KG1 (cell line): ENCODE measurements at regions not wholly inside any gene's neighbourhood (a gene's known extent, or its start where the extent isn't known, plus 50 kb on each side); places are given as distances from the start of the nearest gene placed in this dataset.
"Not testable (repeated sequence)": the region's sequence is repeated elsewhere in the genome, so short reads cannot be mapped to it uniquely, and the experiment has no call there.

Source experiments
- DNase-seq: peaks from one replicate; lab custom pipeline; 2025; lab: John Stamatoyannopoulos, UW

DNA sequence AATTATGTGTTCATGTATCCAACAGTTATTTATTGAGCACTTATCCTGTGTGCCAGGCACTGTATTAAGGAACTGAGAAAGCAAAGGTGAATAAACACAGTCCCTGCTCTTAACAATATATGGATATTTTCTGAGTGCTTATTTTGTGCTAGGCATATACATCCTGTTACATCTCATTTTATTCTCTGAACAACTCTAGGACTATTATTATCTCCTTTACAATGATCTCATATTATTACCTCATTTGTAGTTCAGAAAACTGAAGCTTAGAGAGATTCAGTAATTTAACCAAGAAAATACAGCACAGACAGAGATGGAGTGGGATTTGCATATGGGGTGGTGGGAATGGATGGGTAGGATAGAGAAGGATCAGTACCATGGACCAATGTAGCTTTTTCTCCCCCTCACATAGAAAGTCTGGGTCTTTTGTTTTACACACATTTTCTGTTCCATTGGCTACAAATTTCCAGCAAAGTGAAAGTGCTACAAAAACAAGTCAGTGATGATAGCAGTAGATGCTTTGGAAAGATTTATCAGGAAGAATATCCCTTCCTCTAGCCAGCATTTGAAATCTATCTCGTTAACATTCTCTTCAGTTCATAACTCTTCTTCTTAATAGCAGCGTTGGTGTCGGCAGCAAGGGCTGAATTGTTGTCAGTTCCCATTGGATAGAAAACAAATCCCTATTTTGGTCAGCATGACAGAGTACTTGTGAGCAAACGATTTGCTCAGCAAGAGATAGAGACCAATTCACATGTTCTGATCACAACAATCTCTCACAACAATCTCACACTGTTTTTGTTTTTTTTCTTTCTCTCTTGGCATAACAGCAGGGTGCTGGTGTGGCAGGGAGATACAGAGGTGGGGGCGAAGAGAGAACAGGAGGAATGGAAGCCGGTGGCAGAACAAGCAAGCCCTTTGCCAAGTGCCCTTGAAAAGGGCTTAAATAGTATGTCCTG is 102.2 kb upstream of the KCTD1 start:
- no peak for DNase-seq

DNA sequence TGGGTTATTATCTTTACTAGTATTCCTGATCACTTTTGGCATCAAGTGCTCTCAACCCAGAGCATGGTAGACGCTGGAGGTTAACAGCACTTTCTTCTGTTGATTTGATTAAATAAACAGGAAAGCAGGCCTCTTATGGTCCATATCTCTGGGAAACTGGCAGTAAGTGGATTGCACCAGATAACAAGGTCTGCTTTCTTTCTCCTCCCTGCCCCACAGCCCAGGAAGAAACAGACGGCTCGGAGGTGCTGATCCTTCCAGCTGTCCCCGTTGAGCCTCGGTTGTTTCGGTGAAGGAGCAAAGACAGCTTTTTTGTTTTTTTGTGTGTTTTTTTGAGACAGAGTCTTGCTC is 100.8 kb upstream of the KCTD1 start:
- no peak for DNase-seq

DNA sequence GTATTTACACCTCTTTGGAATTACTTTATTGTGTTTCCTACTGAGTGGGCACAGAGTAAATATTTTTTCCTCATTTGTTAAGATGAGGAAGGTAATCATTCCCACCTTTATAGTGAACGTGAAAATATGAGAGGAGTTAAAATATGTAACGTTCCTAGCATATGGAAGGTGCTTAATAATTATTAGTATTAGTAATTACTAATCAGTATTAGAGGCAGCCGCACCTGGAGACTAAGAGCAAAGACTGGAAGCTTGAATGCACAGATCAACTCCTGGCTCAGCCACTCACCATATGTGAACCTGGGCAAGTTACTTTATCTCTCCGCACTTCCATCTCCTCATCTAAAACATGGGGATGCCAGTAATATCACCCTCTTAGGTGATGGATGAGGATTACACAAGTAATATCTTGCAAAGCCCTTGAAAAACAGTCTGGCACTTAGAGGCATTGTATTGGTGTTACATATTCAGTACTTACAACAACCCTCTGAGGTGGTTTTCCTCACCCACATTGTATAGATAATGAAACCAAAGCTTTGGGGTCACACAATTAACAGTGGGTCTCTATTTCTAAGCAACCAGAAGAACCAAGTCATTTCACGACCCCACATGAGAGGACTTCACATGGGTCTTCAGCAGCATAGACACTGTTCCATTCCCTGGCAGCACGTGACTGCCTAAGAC is 100.3 kb upstream of the KCTD1 start:
- DNase-seq: no peak

DNA sequence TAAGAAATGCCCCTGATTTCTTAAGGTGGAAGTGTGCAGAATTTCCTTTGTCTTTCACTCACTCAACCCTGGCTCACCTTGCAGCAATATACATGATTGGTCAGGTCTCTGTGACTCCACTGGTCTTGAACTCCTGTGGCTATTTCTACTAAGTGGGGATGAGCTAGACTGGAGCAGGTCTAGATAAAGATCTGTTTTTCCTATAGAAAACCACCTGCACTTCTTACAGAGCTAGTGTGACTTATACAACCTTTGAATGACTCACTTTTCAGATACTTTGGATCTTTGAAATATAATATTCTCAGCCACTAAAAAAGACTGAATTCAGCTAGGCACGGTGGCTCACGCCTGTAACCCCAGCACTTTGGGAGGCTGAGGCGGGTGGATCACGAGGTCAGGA is 98.5 kb upstream of the KCTD1 start:
- DNase-seq: no peak

DNA sequence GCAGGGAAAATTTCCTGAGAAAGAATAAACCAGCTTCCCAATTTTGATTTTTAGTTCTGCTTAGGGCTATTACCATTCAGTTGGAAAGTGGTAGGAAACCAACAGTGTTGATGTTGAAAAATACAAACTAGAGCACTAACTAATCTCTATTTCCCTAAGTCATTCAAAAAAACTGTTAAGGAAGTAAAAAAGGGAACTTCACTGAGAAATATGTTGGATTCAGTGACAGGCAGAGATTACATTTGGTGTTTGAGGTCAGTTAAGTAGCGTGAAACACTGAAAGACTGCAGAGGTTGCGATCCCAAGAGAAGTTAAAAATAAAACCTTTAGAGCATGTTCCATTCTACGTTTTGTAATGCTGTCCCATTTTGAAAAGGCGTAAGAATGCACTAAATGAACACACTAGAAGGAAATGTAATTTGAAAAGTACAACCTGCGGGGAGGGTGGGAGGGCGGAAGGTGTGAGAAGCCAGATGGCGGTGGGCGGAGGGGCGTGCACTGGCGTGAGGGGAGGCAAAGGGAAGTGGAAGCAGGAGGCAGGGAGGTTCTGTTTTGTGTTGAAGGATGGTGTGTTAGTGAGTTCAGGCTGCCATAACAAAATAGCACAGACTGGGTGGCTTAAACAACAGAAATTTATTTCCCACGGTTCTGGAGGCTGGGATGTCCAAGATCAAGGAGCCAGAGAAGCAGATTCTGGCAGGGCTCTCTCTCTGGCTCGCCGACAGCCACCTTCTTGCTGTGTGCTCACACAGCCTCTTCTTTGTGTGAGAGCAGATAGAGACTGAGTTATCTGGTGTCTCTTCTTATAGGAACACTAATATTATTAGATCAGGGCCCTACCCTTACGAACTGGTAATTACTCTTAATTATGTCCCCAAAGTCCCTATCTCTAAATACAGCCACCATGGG is 94.3 kb upstream of the KCTD1 start:
- no peak for DNase-seq

DNA sequence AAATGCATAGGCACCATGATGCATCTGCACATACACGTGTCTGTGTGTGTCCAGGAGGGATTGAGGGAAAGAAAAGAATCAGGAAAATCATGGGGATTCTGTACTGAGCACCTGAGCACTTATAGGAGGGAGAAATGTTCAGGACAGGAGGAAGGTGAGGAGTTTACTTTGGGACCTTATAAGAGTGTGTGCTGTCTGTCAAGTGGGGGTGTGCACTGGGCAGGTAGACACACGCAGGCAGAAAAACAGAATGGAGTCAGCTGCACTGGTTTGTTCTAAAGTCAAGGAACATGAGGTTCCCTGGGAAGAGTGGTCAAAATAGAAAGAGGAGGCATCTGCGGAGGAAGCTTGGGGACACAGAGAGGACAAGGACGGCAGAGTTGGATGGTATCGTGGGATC is 92.2 kb upstream of the KCTD1 start:
- DNase-seq: no peak

DNA sequence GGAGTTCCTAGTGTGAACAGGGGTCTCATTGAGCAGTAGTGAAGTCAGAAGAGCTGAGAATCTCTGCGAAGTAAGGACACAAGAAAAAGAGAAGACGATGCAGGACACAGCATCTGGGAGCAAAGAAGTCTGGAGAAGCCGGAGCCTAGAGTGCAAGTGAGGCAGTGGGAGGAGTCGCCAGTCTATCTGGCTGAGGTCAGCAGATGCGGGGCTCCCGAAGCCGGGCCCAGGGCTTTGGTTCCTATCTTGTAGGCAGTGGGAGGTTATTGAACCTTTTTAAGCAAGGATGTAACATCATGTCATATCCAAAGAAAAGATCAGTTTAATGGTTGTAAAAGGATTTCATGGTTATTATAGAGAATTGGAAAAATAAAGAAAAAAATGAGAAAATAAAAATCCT is 90.8 kb upstream of the KCTD1 start:
- no peak for DNase-seq

DNA sequence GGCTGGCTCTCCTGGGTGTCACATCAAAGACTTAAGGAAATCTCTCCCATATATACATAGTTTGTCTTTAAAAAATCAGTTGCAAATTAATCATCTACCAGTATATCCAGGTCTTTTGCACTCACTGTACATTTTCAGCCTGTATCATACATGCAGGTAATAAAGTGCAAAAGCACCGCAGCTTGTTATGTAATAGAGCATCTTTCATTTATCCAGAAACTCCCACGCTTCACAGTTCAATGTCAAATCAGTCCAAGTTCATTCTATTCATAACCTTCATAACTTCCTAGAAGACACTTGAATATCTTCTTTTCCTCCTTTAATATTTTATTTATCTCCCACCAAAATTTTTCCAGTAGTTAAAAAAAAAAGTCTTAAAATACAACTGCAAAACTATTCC is 89.6 kb upstream of the KCTD1 start:
- DNase-seq: no peak

DNA sequence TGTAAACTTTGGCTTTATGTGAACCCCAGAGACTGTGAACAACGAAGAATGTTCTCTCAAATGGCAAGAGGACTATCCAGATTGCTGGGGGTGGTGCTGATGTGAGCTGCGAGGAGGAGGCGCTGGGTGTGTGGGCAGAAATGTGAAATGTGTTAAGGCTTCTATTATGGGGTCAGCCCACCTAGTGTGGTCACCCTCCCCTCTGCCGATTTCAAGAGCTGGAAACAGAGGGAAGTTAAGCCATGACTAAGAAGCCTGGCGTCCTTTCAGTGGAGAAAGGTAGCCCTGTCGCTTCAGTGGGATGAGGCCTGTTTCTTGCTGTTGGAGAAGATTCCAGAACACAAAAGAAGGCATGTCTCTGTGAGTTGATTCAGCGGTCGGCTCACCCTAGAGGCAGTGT is 89.0 kb upstream of the KCTD1 start:
- no peak for DNase-seq

DNA sequence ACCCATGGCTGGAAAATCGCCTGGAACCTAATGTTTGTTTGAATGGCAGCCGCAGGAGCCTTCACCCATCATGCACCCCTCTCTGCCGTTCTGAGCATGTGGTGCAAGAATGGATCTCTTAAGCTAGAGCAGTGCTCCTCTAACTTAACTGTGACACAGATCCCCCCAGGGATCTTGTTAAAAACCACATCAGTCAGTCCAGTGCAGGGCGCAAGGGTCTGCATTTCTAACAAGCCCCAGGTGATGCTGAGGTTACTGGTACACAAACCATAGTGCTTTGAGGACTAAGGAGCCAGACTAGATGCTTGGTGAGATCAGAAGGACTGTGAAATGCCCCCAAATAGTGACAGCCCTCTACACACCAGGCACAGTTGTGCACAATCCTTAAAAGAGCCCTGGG is 87.1 kb upstream of the KCTD1 start:
- DNase-seq: no peak

DNA sequence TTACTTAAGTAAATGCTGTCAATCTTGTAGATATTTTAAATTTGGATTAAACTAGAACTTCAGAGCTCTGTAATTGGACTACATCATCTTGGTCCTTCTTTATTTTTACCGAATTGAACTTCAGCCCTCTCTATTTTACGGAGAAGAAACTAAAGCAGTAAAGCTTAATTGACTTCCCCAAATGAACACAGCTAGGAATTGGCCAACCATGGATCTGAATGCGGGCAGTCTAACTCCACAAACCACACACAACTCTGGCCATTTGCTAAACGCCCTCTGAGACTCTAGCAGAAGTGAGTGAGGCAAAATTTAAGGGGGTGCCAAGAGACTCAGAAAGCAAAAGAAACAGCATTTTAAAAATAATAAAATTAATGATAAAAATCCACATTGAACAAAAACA is 86.3 kb upstream of the KCTD1 start:
- DNase-seq: no peak

DNA sequence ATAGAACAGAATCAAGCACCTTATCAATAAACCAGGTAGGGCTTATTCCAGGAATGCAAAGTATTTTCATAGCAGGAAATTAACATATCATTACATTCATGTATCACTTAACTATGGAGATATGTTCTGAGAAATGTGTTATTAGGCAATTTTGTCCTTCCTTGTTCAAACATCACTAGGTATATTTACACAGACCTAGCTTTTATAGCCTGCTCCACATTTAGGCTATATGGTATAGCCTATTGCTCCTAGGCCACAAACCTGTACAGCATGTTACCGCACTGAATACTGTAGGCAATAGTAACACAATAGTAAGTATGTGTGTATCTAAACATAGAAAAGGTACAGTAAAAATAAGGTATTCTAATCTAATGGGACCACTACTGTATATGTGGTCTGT is 82.8 kb upstream of the KCTD1 start:
- no peak for DNase-seq

DNA sequence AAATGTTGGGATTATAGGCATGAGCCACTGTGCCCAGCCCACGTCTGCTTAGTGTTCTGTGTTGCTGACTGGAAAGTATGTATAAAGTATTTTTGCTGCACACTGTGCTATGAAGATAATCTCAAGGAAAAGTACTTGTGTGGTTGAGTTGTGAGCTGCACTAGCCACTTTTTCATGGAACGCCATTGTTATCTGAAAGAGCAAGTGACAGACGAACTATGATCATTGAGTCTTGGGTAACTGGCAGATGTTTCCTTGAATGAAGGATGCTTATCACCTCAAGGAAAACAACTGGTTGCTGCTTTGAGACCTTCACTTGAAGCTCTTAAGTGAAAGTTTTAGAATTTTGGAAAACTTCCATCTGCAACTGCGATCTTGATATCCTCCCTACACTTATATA is 82.2 kb upstream of the KCTD1 start:
- DNase-seq: no peak

DNA sequence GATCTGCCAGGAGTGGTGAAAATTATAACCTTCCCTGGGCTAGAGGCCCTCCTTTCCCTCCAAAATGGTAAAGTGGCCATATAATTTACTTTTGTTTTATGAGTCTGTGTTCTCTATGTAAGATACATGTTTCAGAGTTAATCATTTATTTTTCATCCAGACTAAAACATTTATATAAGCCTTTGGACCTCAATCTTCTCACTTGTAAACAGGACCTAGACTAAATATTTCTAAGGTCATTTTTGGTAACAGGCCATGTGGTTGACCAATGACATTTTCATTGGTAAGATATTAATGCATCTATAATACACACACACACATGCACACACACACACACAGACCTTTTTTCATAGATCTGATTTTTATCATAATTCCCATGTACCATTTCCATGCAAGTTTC is 79.7 kb upstream of the KCTD1 start:
- DNase-seq: no peak

DNA sequence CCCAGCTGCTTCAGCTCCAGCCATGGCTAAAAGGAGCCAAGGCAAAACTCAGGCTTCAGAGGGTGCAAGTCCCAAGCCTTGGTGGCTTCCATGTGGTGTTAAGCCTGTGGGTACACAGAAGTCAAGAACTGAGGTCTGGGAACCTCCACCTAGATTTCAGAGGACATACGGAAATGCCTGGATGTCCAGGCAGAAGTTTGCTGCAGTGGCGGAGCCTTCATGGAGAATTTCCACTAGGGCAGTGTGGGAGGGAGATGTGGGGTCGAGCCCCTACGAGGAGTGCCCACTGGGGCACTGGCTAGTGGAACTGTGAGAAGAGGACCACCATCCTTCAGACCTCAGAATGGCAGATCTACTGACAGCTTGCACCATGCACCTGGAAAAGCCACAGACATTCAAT is 76.1 kb upstream of the KCTD1 start:
- DNase-seq: no peak

DNA sequence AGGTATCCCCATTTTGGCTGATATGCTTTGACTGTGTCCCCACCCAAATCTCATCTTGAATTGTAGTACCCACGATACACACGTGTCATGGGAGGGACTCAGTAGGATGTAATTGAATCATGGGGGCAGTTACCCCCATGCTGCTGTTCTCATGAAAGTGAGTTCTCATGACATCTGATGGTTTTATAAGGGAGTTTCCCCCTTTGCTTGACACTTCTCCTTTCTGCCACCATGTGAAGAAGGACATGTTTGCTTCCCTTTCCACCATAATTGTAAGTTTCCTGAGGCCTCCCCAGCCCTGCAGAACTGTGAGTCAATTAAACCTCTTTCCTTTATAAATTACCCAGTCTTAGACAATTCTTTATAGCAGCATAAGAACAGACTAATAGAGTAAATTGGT is 75.0 kb upstream of the KCTD1 start:
- DNase-seq: not testable (repeated sequence)

DNA sequence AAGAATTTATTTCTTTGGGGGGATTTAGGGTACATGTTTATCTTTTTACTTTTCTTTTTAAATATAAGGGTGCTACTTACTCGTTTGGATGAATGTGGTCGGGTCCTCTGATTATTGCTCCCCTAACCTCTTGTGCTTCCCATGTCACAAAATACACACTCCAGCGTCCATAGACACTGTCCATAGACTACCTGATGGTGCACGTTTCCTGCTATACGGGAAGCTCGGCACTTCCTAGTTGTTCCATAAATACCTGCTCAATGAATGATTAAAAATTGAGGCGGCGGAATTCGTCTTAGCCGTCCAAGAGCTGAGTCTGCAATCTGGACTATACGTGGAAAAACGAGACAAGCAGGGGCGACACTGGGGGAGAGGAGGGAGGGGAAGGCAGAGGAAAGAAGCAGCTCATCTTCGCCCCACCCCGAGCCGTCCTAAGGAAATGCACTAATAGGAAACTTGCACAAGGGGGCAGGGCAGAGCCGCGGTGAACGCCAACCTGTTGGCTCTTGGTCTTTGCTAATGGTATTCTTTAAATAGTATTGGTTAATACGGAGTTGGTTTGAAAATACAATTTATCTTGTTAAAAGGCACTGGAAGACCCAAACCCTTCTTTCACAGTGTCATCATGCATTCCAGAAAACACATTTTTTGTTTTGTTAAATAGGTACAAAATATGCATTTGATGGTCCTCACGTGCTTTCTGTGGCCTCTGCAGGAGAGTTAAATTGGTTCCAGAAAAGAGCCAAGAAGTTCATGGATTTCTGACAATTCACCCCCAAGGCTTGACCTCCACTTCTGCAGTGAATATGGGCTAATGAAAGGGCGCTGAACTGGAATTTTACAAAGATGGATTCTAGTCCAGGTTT is 73.0 kb upstream of the KCTD1 start:
- DNase-seq: peak; percentile 33

DNA sequence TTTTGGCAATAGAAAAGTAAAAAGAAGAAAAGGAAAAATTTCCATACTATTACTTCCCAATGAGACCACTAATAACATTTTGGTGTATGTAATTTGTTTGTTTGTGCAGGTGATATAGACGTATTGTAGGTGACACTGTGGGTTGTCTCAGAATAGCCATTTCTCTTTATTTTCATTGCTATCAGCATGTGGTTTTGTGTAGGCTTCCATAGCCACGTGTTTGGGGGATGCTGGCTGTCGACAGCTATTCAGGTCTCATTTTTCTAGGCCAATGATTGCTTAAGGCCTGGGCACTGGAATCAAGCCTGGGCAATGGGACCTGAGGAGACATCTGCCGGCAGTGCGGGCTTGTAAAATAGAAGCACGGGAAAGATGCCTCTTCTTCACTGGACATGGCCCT is 71.0 kb upstream of the KCTD1 start:
- no peak for DNase-seq

DNA sequence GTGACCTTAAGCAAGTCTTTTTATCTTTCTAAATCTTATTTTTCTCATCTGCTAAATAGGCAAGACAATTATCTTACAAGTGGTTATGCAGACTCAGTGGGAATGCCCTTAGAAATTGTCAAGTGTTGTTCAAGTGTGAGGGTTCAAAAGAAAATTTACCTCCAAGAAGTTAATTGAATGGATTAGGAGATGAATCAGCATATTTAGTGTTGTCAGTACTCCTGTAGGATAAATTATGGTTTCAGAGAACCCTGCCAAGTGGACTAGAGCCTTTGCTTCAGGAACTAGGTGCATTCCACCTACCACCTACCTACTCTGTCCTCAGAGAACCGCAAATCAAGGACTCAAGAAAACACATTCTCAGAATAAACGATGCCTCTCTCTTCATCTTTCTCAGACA is 69.8 kb upstream of the KCTD1 start:
- no peak for DNase-seq

DNA sequence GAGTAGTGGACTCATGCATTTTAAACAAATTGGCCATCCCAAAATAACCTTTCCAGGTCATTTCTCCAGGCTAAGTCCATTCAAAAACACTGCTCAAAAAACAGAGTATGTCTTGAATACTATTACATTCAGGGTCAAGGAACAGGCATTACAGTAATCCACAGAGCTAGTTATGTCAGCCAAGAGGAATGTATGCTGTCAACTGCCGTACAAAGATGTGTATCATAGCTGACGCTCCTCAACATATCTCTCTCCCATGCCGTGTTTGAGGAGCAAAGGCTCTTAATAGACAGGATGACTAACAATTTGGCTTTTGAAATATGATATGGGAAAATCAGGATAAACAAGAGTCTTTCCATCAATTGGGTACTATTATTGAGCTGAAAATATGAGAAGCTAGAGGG is 68.8 kb upstream of the KCTD1 start:
- DNase-seq: no peak

DNA sequence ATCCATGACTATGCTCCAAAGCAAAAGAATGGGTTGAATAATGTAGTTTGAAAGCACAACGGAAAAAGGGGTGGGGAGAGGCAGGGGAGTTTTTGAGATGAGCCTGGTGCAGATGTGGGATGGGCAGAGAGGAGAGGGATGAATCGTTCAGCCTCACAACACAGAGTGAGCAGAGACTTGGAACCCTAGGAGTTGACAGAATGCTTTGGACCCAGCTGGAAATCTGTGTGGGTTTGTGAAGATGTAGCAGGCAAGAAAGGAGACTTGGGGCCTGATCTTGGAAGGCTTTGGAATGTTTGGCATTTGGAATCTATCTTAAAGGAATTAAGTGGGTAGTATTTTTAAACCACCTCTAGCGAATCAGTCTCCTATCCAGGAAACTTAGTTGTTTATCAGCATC is 66.0 kb upstream of the KCTD1 start:
- no peak for DNase-seq
